MCF 10A (cell line): ENCODE measurements at regions not wholly inside any gene's neighbourhood (a gene's known extent, or its start where the extent isn't known, plus 50 kb on each side); places are given as distances from the start of the nearest gene placed in this dataset.

ENCODE experiments used
- BruUV-seq: library from RNA; stranded (reverse); fragments of 400-500 nt; replicated peaks from 2 replicates; lab custom pipeline; 2021; lab: Mats Ljungman, UMichigan
- CTCF ChIA-PET: fragments of 300-600 bp; sonication (Branson Sonifier 250); formaldehyde crosslinking; extraction: SDS; loops from one replicate; lab custom pipeline; 2021; ENCODE audit warnings: antibody characterized with exemption, inconsistent platforms; lab: Yijun Ruan, JAX
- POLR2A ChIA-PET: fragments of 300-600, 350-650 bp; sonication (Branson Sonifier 250); formaldehyde crosslinking; extraction: SDS; loops from one replicate; lab custom pipeline; 2020; ENCODE audit warnings: antibody characterized with exemption, inconsistent platforms; lab: Yijun Ruan, JAX
- DNase-seq: peaks from one replicate; pipeline ENCODE4 v3.0.0-alpha.2; 2018; ENCODE audit not compliant: unreplicated experiment
- H3K27ac Mint-ChIP-seq: one replicate; pipeline ENCODE4 v1.8.0; 2022; ENCODE audit warnings: mild to moderate bottlenecking, low read depth, mixed read lengths; ENCODE audit not compliant: unreplicated experiment
- H3K27me3 Mint-ChIP-seq: one replicate; pipeline ENCODE4 v1.8.0; 2022; ENCODE audit warnings: mixed read lengths; ENCODE audit not compliant: insufficient read depth, unreplicated experiment
- H3K36me3 Mint-ChIP-seq: one replicate; pipeline ENCODE4 v1.8.0; 2022; ENCODE audit warnings: mild to moderate bottlenecking, moderate library complexity, mixed read lengths; ENCODE audit not compliant: insufficient read depth, unreplicated experiment
- H3K4me1 Mint-ChIP-seq: one replicate; pipeline ENCODE4 v1.8.0; 2022; ENCODE audit warnings: mixed read lengths; ENCODE audit not compliant: insufficient read depth, unreplicated experiment
- H3K4me3 Mint-ChIP-seq: one replicate; pipeline ENCODE4 v1.8.0; 2022; ENCODE audit warnings: mild to moderate bottlenecking, moderate library complexity, mixed read lengths; ENCODE audit not compliant: unreplicated experiment
- H3K9me3 Mint-ChIP-seq: one replicate; pipeline ENCODE4 v1.8.0; 2022; ENCODE audit warnings: mixed read lengths; ENCODE audit not compliant: unreplicated experiment
- intact Hi-C: fragments of 100-400 bp; cut with micrococcal nuclease; formaldehyde crosslinking; loops from 2 replicates; pipeline ENCODE4 v1.14.1; 2022
- TF ChIP-seq, protein P1 (sequence below): fragments of 200-600 bp; IDR thresholded peaks from one replicate; pipeline ENCODE4 v1.8.0; 2022; ENCODE audit warnings: antibody characterized with exemption, mild to moderate bottlenecking; ENCODE audit not compliant: unreplicated experiment

- POLR2A ChIA-PET, result no interaction called here
- intact Hi-C loops, result no loop called here
- no peak overlapping the region for H3K27ac Mint-ChIP-seq
Measured at GRCh38 chr1:82994616-82995263, 1004.2 kb downstream of the TTLL7 start.

GRCh38 chr1:82991569-82991968 is 1007.4 kb downstream of the TTLL7 start:
- no peak overlapping the region for H3K27ac Mint-ChIP-seq
- peaks cover 8% of the 10 kb centered on the region for H3K9me3 Mint-ChIP-seq
- CTCF ChIA-PET, result interaction anchor here (0.8 to 1.8 kb wide), 2 partner anchors 10 to 20 kb away, joined by 3 read pairs; no protein-coding TSS in a partner anchor
- no TSS peak for BruUV-seq
- no peaks in the 10 kb centered on the region for H3K36me3 Mint-ChIP-seq
- no peak overlapping the region for H3K4me3 Mint-ChIP-seq
- H3K27me3 Mint-ChIP-seq, result no peaks in the 10 kb centered on the region
- POLR2A ChIA-PET, result no interaction called here
- no peak for DNase-seq
- H3K4me1 Mint-ChIP-seq, result no peaks in the 10 kb centered on the region
- intact Hi-C loops, result no loop called here
- TF ChIP-seq, protein P1, sequence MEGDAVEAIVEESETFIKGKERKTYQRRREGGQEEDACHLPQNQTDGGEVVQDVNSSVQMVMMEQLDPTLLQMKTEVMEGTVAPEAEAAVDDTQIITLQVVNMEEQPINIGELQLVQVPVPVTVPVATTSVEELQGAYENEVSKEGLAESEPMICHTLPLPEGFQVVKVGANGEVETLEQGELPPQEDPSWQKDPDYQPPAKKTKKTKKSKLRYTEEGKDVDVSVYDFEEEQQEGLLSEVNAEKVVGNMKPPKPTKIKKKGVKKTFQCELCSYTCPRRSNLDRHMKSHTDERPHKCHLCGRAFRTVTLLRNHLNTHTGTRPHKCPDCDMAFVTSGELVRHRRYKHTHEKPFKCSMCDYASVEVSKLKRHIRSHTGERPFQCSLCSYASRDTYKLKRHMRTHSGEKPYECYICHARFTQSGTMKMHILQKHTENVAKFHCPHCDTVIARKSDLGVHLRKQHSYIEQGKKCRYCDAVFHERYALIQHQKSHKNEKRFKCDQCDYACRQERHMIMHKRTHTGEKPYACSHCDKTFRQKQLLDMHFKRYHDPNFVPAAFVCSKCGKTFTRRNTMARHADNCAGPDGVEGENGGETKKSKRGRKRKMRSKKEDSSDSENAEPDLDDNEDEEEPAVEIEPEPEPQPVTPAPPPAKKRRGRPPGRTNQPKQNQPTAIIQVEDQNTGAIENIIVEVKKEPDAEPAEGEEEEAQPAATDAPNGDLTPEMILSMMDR, result no peak

More at GRCh38 chr1:82994616-82995263, 1004.2 kb downstream of the TTLL7 start:
- Mint-ChIP-seq H3K9me3 (peaks cover 8% of the 10 kb centered on the region), H3K36me3 (no peaks in the 10 kb centered on the region), H3K27me3 (no peaks in the 10 kb centered on the region), H3K4me3 (no peak overlapping the region), H3K4me1 (no peaks in the 10 kb centered on the region)
- no peak for DNase-seq
- CTCF ChIA-PET, result no interaction called here
- no TSS peak for BruUV-seq
- TF ChIP-seq, protein P1, result no peak

- BruUV-seq, result no TSS peak
Measured at GRCh38 chr1:82979593-82980236, 1019.2 kb downstream of the TTLL7 start.

More at GRCh38 chr1:82979593-82980236, 1019.2 kb downstream of the TTLL7 start:
- TF ChIP-seq, protein P1, result no peak
- Mint-ChIP-seq H3K4me3 (no peak overlapping the region), H3K4me1 (no peaks in the 10 kb centered on the region), H3K27ac (no peak overlapping the region), H3K27me3 (no peaks in the 10 kb centered on the region), H3K9me3 (no peaks in the 10 kb centered on the region), H3K36me3 (no peaks in the 10 kb centered on the region)
- CTCF ChIA-PET, result interaction anchor here (0.5 to 1.1 kb wide), 2 partner anchors 11 to 1150 kb away, joined by 3 read pairs; no protein-coding TSS in a partner anchor
- DNase-seq, result no peak
- intact Hi-C loops, result no loop called here
- POLR2A ChIA-PET, result interaction anchor here (0.7 kb wide), 3 partner anchors 13 to 364 kb away, joined by 3 read pairs; no protein-coding TSS in a partner anchor
